Testis (tissue), 2 donors: ENCODE measurements at regions not wholly inside any gene's neighbourhood (a gene's known extent, or its start where the extent isn't known, plus 50 kb on each side); places are given as distances from the start of the nearest gene placed in this dataset.

Source experiments
- DNase-seq: peaks from one replicate; pipeline ENCODE4 v3.0.0-alpha.2; 2019
- H3K27ac ChIP-seq, 2 donors: fragments of 200-600 bp; sonication (generic); one replicate each; pipeline ENCODE4 v1.5.1; 2019
- H3K27me3 ChIP-seq: fragments of 200-600 bp; sonication (generic); one replicate; pipeline ENCODE4 v1.5.1; 2019
- H3K36me3 ChIP-seq: fragments of 200-600 bp; sonication (generic); one replicate; pipeline ENCODE4 v1.5.1; 2017; ENCODE audit warnings: low read depth; ENCODE audit errors: missing control alignments
- H3K4me1 ChIP-seq: fragments of 200-600 bp; sonication (generic); one replicate; pipeline ENCODE4 v1.5.1; 2019
- H3K4me3 ChIP-seq, 2 donors: fragments of 200-600 bp; sonication (generic); one replicate each; pipeline ENCODE4 v1.5.1; 2017 to 2019
- H3K9me3 ChIP-seq: fragments of 200-600 bp; sonication (generic); one replicate; pipeline ENCODE4 v1.5.1; 2017
- CTCF ChIP-seq, 3 experiments: fragments of 450-650 bp in 2 of 3; fragments of 200-600 bp in 1 of 3; sonication (generic) in 1 of 3; IDR thresholded peaks; one replicate each; pipeline ENCODE4 v1.5.1; 2016 to 2019; ENCODE audit warnings: antibody characterized with exemption in 3 of 3, mild to moderate bottlenecking in 2 of 3, moderate library complexity in 1 of 3
- POLR2A ChIP-seq: fragments of 450-650 bp; IDR thresholded peaks from one replicate; pipeline ENCODE4 v1.6.1; 2017; ENCODE audit warnings: antibody characterized with exemption, mild to moderate bottlenecking, moderate library complexity
- WGBS, 2 donors: methylation state at CpG; one replicate each; pipeline ENCODE4 v1.1.5; 2018; 5-methylcytosine and 5-hydroxymethylcytosine counted together
- intact Hi-C: fragments of 100-400 bp; cut with DNase I; formaldehyde crosslinking; loops from one replicate; pipeline ENCODE4 v1.15.1; 2023; ENCODE audit warnings: low total_unique reads

- no peak for DNase-seq
- Histone ChIP-seq H3K4me1 (no peaks in the 10 kb centered on the region), H3K9me3 (no peaks in the 10 kb centered on the region), H3K27ac (no peak overlapping the region), H3K27me3 (no peaks in the 10 kb centered on the region), H3K36me3 (no peaks in the 10 kb centered on the region), H3K4me3 (no peak overlapping the region)
- WGBS, 2 donors, result 89 to 92% methylated on average over 3 of the region's 3 CpGs
- TF ChIP-seq CTCF (IDR thresholded peaks at IDR 0.05) (no peak), POLR2A (no peak)
- intact Hi-C loops, result no loop called here
Measured at GRCh38 chr6:45787384-45787783, 228.3 kb downstream of the CLIC5 start.

- no peaks in the 10 kb centered on the region for H3K4me1 ChIP-seq
- 68 to 72% methylated on average over 6 of the region's 6 CpGs for WGBS, 2 donors
- H3K4me3 ChIP-seq, result no peak overlapping the region
- H3K36me3 ChIP-seq, result no peaks in the 10 kb centered on the region
- TF ChIP-seq CTCF (IDR thresholded peaks at IDR 0.05), result no peak
- no peak for TF ChIP-seq POLR2A
- H3K27me3 ChIP-seq, result no peaks in the 10 kb centered on the region
- DNase-seq, result no peak
- H3K9me3 ChIP-seq, result no peaks in the 10 kb centered on the region
- no peak overlapping the region for H3K27ac ChIP-seq
- intact Hi-C loops, result no loop called here
Measured at GRCh38 chr6:45786355-45786781, 229.3 kb downstream of the CLIC5 start.

DNA sequence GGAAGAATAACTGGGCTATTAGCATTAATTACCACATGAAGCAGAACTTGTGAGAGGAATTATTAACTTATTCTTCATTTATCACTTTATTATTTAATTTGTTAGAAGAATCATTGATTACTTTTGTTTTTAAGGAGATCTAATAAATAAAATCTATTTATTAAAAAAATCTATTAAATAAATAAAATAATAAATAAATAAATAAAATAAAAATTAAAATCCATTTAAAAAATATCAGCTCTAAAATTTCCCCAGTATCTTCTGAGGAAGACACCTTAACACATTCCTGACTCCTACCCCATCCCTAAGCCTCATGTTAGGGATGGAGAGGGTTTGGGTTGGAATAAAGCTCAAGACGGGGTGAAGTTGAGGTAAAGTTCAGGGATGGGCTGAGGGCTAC is 231.4 kb downstream of the CLIC5 start:
- Histone ChIP-seq H3K36me3 (no peaks in the 10 kb centered on the region), H3K27me3 (no peaks in the 10 kb centered on the region), H3K4me3 (no peak overlapping the region), H3K4me1 (no peaks in the 10 kb centered on the region), H3K9me3 (no peaks in the 10 kb centered on the region), H3K27ac (no peak overlapping the region)
- intact Hi-C loops, result no loop called here
- TF ChIP-seq CTCF (IDR thresholded peaks at IDR 0.05) (no peak), POLR2A (no peak)
- no peak for DNase-seq
- WGBS, 2 donors, result 97 to 98% methylated on average over 1 of the region's 1 CpG

- 90% methylated on average over 5 of the region's 5 CpGs for WGBS, 2 donors
- no peak for DNase-seq
- TF ChIP-seq CTCF (IDR thresholded peaks at IDR 0.05), result no peak
- no peak for TF ChIP-seq POLR2A
- no peaks in the 10 kb centered on the region for H3K36me3 ChIP-seq
- no peaks in the 10 kb centered on the region for H3K27me3 ChIP-seq
- no peak overlapping the region for H3K27ac ChIP-seq
- intact Hi-C loops, result no loop called here
- no peak overlapping the region for H3K4me3 ChIP-seq
- H3K4me1 ChIP-seq, result no peaks in the 10 kb centered on the region
- no peaks in the 10 kb centered on the region for H3K9me3 ChIP-seq
Measured at GRCh38 chr6:45783716-45784115, 231.9 kb downstream of the CLIC5 start.

GRCh38 chr6:45781890-45782289 is 233.8 kb downstream of the CLIC5 start:
- Histone ChIP-seq H3K36me3 (no peaks in the 10 kb centered on the region), H3K27me3 (no peaks in the 10 kb centered on the region), H3K4me1 (no peaks in the 10 kb centered on the region), H3K4me3 (no peak overlapping the region), H3K27ac (no peak overlapping the region), H3K9me3 (no peaks in the 10 kb centered on the region)
- DNase-seq, result no peak
- TF ChIP-seq CTCF (IDR thresholded peaks at IDR 0.05) (no peak), POLR2A (no peak)
- 90 to 91% methylated on average over 3 of the region's 3 CpGs for WGBS, 2 donors
- intact Hi-C loops, result no loop called here
